ENCODE measurements at regions not wholly inside any gene's neighbourhood (a gene's known extent, or its start where the extent isn't known, plus 50 kb on each side); places are given as distances from the start of the nearest gene placed in this dataset.

- DNase-seq (ENCODE audit: low read depth) = no peak
Measured at GRCh38 chr5:123755653-123756317, 243.8 kb downstream of the CSNK1G3 start.

- no peak for DNase-seq (ENCODE audit: low read depth)
Measured at GRCh38 chr5:123754908-123755307, 242.9 kb downstream of the CSNK1G3 start.

DNA sequence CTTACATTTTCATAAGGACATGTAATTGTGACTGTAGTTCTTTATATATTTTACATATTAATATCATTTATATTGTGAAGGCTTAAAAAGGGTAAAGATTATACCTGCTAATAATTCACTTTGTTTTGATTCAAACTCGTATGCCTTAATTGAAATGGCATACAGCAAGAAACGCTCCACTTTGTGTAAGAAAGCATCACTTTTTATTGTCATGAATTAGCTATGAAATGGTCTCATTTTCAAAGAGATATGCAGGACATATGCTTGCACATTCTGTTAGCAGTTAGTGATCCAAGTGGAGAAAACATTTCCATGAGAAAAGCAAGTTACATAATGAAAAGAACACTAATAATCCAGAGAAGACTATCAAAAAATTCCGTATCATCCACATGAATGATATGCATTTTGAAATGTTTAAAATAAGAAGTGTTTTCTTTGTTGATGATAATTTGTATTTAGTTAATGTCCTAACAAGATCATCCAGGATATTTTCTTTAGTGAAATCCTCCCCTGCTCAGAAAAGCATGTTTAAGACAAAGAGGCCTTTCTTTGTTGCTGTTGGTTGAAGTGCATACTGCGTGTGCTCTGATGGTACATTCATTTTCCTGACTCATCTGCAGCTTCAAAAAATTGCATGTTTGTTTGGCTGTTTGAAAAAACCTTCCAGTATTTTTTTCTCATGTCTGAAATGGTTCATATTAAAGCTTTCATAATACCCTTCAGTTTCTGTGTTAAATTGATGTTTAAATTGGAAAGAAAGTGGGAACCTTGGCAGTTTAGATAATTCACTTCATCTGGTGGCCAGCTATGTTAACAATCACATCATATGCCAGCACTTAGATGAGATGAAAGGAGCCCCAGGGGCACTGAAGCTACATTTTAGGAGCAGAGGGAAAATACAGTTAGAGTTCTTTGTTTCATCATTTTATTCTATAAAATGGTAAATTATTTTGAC lies 242.2 kb downstream of the CSNK1G3 start:
- DNase-seq (ENCODE audit: low read depth) = no peak

DNA sequence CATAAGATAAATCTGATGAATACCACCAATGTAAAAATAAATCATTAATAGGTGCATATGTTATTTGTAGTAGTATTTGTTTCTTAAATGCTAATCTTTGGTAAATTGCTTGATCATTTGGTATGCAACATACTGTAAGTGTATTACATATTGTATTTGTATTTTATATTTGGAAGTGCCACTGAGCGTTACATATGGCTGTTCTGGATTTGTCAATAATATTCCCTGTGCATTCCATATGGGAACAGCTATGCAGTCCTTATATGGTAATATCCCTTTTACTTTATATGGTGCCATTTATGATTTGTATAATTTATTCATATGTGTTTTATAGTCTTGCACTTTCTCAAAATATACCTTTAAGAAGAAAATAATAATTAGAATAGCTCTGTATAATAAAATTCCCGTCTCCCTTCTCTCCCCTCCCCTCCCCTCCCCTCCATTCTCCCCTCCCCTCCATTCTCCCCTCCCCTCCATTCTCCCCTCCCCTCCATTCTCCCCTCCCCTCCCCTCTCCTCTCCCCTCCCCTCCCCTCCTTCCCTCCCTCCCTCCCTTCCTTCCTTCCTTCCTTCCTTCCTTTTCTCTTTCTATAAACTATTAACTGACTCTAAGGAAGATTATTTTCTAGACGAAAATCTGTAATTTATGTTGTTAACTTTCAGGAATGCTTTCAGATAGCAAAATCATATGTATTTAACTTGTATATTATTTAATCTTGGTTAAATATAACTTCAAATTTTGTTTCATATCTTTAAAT lies 241.4 kb downstream of the CSNK1G3 start:
- no peak for DNase-seq (ENCODE audit: low read depth)

DNA sequence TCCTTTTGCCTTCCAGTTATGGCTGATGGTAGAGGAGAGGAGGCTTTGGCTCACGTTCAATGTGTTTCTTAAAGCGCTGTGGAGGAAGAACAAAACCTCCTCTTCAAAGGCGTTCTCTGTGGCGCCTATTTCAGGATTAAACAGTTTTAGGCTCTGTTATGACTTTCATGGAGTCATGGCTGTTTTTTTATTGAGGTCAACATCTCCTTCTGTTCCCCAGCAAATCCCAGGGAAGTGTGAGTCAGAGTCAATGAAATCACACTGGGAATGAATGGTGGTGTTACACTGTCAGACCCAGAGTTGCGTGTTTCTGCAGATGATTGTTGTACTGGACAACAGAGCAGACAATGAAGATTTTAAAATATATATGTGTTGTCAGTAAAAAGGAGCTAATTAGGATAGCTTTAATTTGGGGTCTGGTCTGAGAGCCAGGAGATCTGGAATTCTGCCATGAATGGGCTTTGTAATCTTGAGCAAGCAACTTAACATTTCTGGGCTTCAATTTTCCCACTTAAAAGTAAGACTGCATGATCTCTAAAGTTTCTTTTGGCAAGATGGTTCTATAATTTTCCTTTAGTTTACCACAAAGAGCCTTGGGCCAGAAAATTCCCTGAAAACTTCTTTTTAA lies 240.7 kb downstream of the CSNK1G3 start:
- no peak for DNase-seq (ENCODE audit: low read depth)

DNA sequence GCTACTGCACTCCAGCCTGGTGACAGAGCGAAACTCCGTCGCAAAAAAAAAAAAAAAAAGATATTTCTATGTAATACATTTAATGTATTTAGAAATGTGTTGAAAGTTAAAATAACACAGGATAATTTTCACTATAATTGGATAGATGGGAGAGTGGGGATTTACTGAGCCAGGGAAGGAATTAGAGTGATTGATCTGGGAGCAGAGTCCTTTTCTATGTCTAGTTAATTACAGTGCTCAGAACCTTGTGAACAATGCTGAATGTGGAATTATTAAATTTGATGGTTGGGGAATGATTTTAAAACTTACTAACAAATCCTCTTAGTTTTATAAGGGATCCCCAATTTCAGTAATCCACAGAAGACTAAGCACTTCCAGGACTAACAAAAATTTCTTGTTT lies 239.7 kb downstream of the CSNK1G3 start:
- no peak for DNase-seq (ENCODE audit: low read depth)

- no peak for DNase-seq (ENCODE audit: low read depth)
Measured at GRCh38 chr5:123748239-123748638, 236.3 kb downstream of the CSNK1G3 start.

DNA sequence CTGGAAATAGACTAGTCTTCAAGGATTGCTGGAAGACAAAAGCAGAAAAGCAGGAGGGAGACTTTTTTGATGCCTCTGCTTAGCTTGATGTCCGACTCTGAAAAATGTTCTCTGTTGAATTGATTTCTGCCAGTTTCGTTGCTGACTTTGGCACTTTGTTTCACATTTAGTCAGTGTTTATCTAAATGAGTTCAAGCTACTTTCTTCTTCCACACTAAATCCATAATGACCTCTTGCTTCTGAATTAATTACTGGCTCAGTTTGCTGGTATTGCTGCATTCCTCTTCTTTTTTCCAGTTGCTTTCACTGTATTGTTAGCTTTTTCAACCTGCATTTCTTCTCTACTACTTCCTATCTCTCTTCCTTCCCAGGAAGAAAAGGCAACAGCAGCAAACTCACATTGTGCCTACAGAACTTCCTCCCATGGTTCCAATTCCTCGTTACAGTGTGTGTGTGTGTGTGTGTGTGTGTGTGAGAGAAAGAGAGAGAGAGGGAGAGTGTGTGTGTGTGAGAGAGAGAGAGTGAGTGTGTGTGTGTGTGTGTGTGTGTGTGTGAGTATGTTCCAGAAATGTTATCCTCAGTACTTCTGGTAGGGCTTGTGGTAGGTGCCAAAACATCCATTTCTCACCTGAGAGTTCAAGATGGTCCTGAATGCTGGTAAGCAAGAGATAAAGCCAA lies 234.8 kb downstream of the CSNK1G3 start:
- DNase-seq (ENCODE audit: low read depth) = no peak

- DNase-seq (ENCODE audit: low read depth) = no peak
Measured at GRCh38 chr5:123743990-123744583, 232.1 kb downstream of the CSNK1G3 start.

DNA sequence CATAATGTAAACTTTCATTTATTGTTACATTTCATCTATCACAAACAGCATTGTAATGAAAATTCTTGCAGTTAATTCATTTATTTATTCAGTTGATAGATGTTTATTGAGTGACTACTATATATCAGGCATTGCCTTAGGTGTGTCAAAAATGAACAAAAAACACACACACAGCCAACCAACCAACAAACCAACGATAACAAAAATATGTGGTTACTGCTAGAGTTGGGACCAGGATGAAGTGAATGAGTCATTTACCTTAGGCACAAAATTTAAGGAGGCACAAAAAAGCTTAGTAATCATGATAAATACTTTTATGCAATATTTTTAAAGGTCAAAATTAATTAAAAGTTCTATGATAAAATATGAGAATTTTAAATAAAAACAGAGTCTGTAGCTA lies 223.4 kb downstream of the CSNK1G3 start:
- DNase-seq (ENCODE audit: low read depth) = no peak

- no peak for DNase-seq (ENCODE audit: low read depth)
Measured at GRCh38 chr5:123732257-123732656, 220.3 kb downstream of the CSNK1G3 start.

DNA sequence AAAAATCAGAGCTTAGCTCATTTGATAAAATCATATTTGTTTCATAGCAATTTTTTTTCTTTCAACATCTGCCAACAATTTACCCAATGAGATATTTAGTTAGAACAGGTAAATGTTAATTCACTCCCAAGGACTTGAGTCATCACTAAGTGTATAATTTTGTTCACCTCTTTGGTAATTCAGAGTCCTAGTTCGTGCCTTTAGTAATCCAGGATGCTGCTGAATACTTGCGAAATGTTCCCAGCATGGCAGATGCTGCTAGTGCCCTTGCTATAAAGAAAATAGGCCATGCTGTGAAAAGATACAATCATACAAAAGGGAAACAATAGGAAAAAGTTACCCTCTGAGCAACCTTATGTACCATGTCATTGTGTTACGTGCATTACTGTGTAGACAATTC lies 210.5 kb downstream of the CSNK1G3 start:
- no peak for DNase-seq (ENCODE audit: low read depth)

GRCh38 chr5:123721675-123722276 lies 209.8 kb downstream of the CSNK1G3 start:
- no peak for DNase-seq (ENCODE audit: low read depth)

DNA sequence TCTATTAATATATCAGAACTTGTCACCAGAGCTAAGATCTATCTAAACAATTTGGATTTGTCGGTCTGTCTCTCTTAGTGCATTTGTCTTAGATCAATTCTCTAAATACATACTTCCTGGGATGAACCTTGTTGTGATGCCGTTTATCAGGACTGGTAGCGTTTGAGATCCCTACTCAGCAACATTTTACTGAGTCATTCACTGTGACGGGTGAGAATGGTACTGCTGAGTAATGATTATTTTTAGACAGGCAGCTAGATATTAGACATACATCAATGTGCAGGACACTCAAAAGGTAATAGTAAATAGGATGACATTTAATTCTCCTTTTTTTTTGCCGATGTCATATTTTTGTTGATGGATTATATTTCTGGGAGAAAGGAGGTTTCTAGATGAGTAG lies 209.0 kb downstream of the CSNK1G3 start:
- no peak for DNase-seq (ENCODE audit: low read depth)

- no peak for DNase-seq (ENCODE audit: low read depth)
Measured at GRCh38 chr5:123720339-123720738, 208.4 kb downstream of the CSNK1G3 start.

GRCh38 chr5:123719004-123719403 lies 207.0 kb downstream of the CSNK1G3 start:
- DNase-seq (ENCODE audit: low read depth) = no peak

DNA sequence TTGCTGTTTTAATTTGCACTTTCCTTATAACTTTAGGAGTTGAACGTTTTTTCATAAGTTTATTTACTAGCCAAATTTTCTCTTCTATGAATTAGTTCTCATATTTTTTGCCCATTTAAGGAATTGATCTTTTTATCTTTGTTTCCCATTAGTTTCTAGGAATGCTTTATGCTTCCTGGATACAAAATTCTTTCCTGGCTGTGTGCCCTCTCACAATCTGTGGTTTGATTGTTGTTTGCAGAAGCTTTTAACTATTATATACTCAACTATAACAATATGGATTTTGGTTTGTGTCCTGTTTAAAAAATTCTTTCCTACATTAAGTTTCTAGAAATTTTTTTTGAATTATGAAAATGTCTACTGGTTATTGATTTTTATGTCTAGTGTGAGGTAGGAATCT lies 206.3 kb downstream of the CSNK1G3 start:
- DNase-seq (ENCODE audit: low read depth) = no peak

- DNase-seq (ENCODE audit: low read depth) = no peak
Measured at GRCh38 chr5:123717139-123717538, 205.2 kb downstream of the CSNK1G3 start.

DNA sequence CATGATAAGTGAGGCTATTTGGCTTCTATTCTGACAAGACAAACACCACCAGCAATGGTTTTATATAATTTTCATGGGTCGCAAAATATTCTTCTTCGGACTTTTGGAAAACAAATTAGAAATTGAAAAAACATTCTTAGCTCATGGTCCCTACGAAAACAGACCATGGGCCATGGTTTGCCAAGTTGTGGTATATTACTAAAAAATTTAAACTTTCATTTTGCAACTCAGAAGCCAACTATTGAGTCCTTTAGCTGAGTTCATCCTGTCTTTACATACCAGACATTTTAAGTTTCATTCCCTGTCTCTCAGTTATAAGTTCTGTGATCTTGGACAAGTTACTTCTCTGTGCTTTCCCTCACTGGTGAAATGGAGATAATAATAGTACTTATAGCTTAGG lies 198.1 kb downstream of the CSNK1G3 start:
- no peak for DNase-seq (ENCODE audit: low read depth)

DNA sequence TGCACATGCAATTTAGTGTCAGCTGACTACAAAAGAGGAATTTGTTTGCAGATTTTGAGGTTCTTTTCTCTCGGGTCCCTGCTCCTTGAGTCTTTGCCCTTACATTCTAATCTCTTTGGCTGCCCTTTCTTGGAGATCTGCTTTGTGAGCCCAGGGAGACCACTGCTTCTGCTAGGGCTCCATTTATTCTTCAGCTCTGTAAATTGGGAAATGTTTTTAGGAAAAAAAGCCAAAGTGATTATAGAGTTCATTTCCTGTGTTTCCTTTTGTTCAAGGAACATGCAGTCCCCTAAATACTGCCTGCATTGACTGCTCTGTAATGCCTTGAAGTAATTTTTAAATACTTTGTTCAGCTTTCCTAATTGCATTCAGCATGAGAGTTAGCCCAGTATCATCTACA lies 197.4 kb downstream of the CSNK1G3 start:
- DNase-seq (ENCODE audit: low read depth) = no peak
